HEK293T (cell line): ENCODE measurements at regions not wholly inside any gene's neighbourhood (a gene's known extent, or its start where the extent isn't known, plus 50 kb on each side); places are given as distances from the start of the nearest gene placed in this dataset.
"Not testable (repeated sequence)": the region's sequence is repeated elsewhere in the genome, so short reads cannot be mapped to it uniquely, and the experiment has no call there.

ENCODE experiments used
- CTCF ChIA-PET: fragments of 350-600 bp; formaldehyde crosslinking; extraction: SDS; loops from one replicate; lab custom pipeline; 2021; ENCODE audit warnings: antibody characterized with exemption, inconsistent platforms; lab: Yijun Ruan, JAX
- POLR2A ChIA-PET: fragments of 350-600 bp; formaldehyde crosslinking; extraction: SDS; loops from one replicate; lab custom pipeline; 2020; ENCODE audit warnings: antibody characterized with exemption, inconsistent platforms; lab: Yijun Ruan, JAX
- DNase-seq: peaks from one replicate; pipeline ENCODE4 v3.0.0; 2012; ENCODE audit warnings: mixed read lengths; ENCODE audit errors: extremely low spot score
- ARNT ChIP-seq: fragments of 450-650 bp; IDR thresholded peaks from 2 replicates; pipeline ENCODE4 v1.6.1; 2017; ENCODE audit warnings: mild to moderate bottlenecking
- BHLHE40 ChIP-seq: fragments of 450-650 bp; IDR thresholded peaks from 2 replicates; pipeline ENCODE4 v1.6.1; 2016; ENCODE audit warnings: mild to moderate bottlenecking, moderate library complexity, borderline replicate concordance
- CTBP1 ChIP-seq: fragments of 450-650 bp; IDR thresholded peaks from 2 replicates; pipeline ENCODE4 v1.6.1; 2016; ENCODE audit warnings: borderline replicate concordance
- ELF4 ChIP-seq: fragments of 450-650 bp; IDR thresholded peaks from 2 replicates; pipeline ENCODE4 v1.6.1; 2017; ENCODE audit warnings: antibody characterized with exemption
- FOXA1 ChIP-seq: fragments of 450-650 bp; IDR thresholded peaks from 2 replicates; pipeline ENCODE4 v1.6.1; 2016; ENCODE audit warnings: mild to moderate bottlenecking
- FOXK2 ChIP-seq: fragments of 450-650 bp; IDR thresholded peaks from 2 replicates; pipeline ENCODE4 v1.6.1; 2016; ENCODE audit warnings: mild to moderate bottlenecking
- FOXM1 ChIP-seq: fragments of 450-650 bp; IDR thresholded peaks from 2 replicates; pipeline ENCODE4 v1.6.1; 2017; ENCODE audit warnings: mild to moderate bottlenecking, borderline replicate concordance
- HDGF ChIP-seq: fragments of 450-650 bp; IDR thresholded peaks from 2 replicates; pipeline ENCODE4 v1.6.1; 2017; ENCODE audit warnings: antibody characterized with exemption, borderline replicate concordance
- L3MBTL2 ChIP-seq: fragments of 450-650 bp; conservative IDR thresholded peaks from 2 replicates; pipeline ENCODE4 v1.6.1; 2016; ENCODE audit warnings: mild to moderate bottlenecking
- LEF1 ChIP-seq: fragments of 450-650 bp; IDR thresholded peaks from 2 replicates; pipeline ENCODE4 v1.6.1; 2017; ENCODE audit warnings: mild to moderate bottlenecking, borderline replicate concordance
- NFRKB ChIP-seq: fragments of 450-650 bp; IDR thresholded peaks from 2 replicates; pipeline ENCODE4 v1.6.1; 2016; ENCODE audit warnings: mild to moderate bottlenecking, moderate library complexity
- PKNOX1 ChIP-seq: fragments of 450-650 bp; IDR thresholded peaks from 2 replicates; pipeline ENCODE4 v1.6.1; 2016
- SP1 ChIP-seq: fragments of 450-650 bp; IDR thresholded peaks from 2 replicates; pipeline ENCODE4 v1.6.1; 2017
- SUZ12 ChIP-seq: fragments of 450-650 bp; IDR thresholded peaks from 2 replicates; pipeline ENCODE4 v1.6.1; 2016; ENCODE audit warnings: mild to moderate bottlenecking
- TARDBP ChIP-seq: fragments of 450-650 bp; IDR thresholded peaks from 2 replicates; pipeline ENCODE4 v1.6.1; 2016
- ZNF384 ChIP-seq: fragments of 450-650 bp; IDR thresholded peaks from 2 replicates; pipeline ENCODE4 v1.6.1; 2016

- POLR2A ChIA-PET, result no interaction called here
- TF ChIP-seq BHLHE40, result no peak
- TF ChIP-seq FOXK2, result no peak
- no peak for TF ChIP-seq NFRKB
- no peak for TF ChIP-seq ELF4
- TF ChIP-seq ZNF384, result no peak
- TF ChIP-seq FOXM1, result no peak
- TF ChIP-seq HDGF, result no peak
- no peak for TF ChIP-seq SP1
- no peak for TF ChIP-seq LEF1
- TF ChIP-seq CTBP1, result no peak
- no peak for TF ChIP-seq ARNT
- no peak for TF ChIP-seq TARDBP
- no peak for TF ChIP-seq FOXA1
- no peak for TF ChIP-seq L3MBTL2
- no peak for TF ChIP-seq PKNOX1
- no peak for TF ChIP-seq SUZ12
- CTCF ChIA-PET, result no interaction called here
- DNase-seq, result no peak
Observed at GRCh38 chr6:74018825-74019224, 322.8 kb downstream of the CD109 start.

GRCh38 chr6:74015427-74015826 lies 319.4 kb downstream of the CD109 start:
- TF ChIP-seq FOXK2 (no peak), ELF4 (no peak), TARDBP (no peak), ARNT (no peak), L3MBTL2 (no peak), SP1 (no peak), FOXA1 (no peak), LEF1 (no peak), NFRKB (no peak), FOXM1 (no peak), SUZ12 (no peak), CTBP1 (no peak), HDGF (no peak), PKNOX1 (no peak), ZNF384 (no peak), BHLHE40 (no peak)
- ChIA-PET POLR2A (no interaction called here), CTCF (interaction anchor here (0.6 kb wide), 1 partner anchor 96 kb away, joined by 7 read pairs; no protein-coding TSS in a partner anchor)
- DNase-seq, result no peak

GRCh38 chr6:74000666-74001490 lies 304.9 kb downstream of the CD109 start:
- POLR2A ChIA-PET, result no interaction called here
- TF ChIP-seq ZNF384 (no peak), LEF1 (no peak), FOXK2 (no peak), PKNOX1 (no peak), SP1 (no peak), FOXM1 (no peak), L3MBTL2 (no peak)
- DNase-seq, result no peak
- CTCF ChIA-PET, result no interaction called here

GRCh38 chr6:73990609-73991238 lies 294.7 kb downstream of the CD109 start:
- CTCF ChIA-PET, DNase-seq, POLR2A ChIA-PET: not testable (repeated sequence)

GRCh38 chr6:73989428-73989827 lies 293.4 kb downstream of the CD109 start:
- POLR2A ChIA-PET, result no interaction called here
- CTCF ChIA-PET, result no interaction called here
- TF ChIP-seq CTBP1, result no peak
- no peak for TF ChIP-seq BHLHE40
- TF ChIP-seq LEF1, result no peak
- no peak for TF ChIP-seq NFRKB
- no peak for TF ChIP-seq HDGF
- no peak for DNase-seq

GRCh38 chr6:73985891-73986290 lies 289.9 kb downstream of the CD109 start:
- POLR2A ChIA-PET, result no interaction called here
- no peak for TF ChIP-seq SP1
- TF ChIP-seq FOXK2, result no peak
- TF ChIP-seq ARNT, result no peak
- TF ChIP-seq SUZ12, result no peak
- DNase-seq, result no peak
- CTCF ChIA-PET, result interaction anchor here (0.6 kb wide), 1 partner anchor 1154 kb away, joined by 3 read pairs; no protein-coding TSS in a partner anchor
